Central memory CD4-positive, alpha-beta T cell (primary cell): ENCODE measurements at regions not wholly inside any gene's neighbourhood (a gene's known extent, or its start where the extent isn't known, plus 50 kb on each side); places are given as distances from the start of the nearest gene placed in this dataset.
"Not testable (repeated sequence)": the region's sequence is repeated elsewhere in the genome, so short reads cannot be mapped to it uniquely, and the experiment has no call there.

Source experiments
- DNase-seq: peaks from one replicate; pipeline ENCODE4 v3.0.0; 2022

DNA sequence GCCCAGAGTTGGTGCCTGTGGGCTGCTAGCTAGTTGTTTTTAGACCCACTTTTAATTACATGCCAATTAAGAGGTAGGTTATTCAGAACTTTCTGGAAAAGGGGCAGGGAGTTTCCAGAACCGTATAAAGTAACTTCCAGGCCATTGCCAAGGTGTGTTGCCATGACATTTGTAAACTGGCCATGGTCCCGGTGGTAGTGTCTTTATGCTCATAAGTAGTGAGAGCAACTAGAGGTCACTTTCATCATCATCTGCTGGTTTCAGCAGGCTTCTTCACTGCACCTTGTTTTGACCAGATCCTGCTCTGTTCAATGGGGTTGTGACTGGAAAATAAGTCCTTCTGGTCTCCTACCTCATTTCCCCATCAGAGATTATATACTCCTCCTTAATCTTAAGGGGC lies 207.0 kb downstream of the FAM72C start:
- not testable (repeated sequence) for DNase-seq

DNA sequence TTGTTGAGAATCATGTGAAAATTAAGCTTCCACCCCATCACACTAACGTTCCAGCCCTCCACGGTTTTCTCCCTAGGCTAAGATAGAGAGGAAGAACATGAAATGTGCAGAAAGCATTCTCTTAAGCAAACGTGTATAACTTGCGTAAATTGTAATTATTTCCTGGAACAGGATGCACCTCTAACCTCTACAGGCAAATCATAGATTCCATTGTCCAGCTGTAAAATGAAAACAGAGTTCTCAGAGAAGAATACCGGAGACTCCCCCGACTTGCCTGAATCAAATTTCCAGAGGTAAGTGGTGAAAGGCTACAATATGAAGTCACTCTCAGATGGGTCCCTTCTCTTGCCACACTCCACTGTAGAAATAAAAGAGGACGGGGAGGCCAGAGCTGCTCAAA lies 211.4 kb downstream of the FAM72C start:
- not testable (repeated sequence) for DNase-seq

DNA sequence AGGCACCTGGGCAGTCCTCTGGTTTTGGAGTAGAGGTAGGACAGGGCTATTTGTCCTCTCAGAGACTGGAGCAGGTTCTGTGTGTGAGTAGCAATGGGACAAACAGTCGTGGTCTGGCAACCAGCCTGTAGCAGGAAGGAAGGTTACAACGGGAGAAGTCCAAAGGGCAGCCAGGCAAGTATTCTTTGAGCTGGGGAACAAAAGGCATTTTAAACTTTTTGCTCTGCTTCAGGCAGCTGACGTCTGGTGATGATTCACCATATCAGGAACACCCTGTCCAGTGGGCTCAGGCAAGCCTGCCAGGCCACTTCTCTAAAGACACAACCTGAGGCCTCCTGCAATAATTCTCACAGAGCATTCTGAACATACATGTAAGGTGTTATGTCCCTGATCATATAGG lies 215.8 kb downstream of the FAM72C start:
- DNase-seq = not testable (repeated sequence)

DNA sequence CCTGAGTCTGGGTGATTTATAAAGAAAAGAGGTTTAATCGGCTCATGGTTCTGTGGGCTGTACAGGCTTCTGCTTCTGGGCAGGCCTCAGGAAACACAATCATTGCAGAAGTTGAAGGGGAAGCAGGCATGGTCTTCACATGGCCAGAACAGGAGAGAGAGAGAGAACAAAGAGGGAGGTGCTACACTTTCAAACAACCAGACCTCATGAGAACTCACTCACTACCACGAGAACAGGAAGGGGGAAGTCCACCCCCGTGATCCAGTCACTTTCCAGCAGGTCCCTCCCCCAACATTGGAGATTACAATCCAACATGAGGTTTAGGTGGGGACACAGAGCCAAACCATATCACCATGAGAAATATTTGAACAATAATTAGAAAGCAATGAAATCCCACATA lies 222.9 kb downstream of the FAM72C start:
- no peak for DNase-seq

DNA sequence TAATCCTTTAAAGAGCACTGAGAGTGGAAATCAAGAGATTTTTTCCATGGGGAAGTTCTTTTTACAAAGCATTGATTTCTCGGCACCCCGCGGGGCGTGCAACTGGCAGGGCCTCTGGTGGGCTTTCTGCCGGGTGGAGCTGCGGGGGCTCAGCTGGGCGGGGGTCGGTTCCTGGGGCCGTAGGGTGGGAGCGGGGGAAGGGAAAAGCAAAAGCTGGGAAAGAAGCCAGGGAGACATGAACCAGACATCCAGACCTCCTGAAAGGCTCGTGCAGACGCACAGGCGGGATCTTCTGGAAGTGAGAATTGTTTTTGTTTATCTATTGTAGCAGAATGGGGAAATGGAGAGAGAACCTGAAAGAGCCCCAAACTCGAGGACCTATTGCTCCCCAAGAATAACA lies 235.2 kb downstream of the FAM72C start:
- no peak for DNase-seq

DNA sequence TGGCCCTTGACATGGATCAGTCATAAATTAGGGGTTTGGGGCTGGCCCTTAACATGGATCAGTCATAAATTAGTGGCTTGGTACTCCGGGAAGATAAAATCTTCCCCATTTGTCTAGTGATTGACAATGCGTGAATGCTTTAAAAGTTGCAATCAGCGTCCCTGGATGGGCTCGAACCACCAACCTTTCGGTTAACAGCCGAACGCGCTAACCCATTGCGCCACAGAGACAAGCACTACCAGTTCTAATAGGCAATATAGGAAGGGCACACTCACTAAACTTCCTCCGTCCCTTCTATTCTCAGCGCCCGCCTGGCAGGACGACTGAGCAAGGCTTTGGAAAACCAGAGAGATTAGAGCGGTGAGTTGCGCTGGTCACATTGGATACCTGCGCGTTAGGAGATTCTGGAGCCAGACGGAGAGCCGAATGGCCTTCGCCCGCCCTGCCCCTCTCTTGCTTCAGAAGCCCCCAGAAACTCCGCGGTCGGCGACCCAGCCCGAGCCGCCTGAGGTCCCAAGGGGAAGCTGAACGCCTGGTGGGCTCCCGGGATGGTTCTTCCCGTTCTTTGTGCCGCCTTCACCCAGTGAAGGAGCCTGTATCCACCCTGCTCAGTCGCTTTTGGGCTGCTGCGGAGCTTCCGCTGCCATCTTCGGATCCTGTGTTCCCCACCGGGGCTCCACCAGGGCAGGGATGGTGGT lies 235.9 kb downstream of the FAM72C start:
- DNase-seq = no peak

DNA sequence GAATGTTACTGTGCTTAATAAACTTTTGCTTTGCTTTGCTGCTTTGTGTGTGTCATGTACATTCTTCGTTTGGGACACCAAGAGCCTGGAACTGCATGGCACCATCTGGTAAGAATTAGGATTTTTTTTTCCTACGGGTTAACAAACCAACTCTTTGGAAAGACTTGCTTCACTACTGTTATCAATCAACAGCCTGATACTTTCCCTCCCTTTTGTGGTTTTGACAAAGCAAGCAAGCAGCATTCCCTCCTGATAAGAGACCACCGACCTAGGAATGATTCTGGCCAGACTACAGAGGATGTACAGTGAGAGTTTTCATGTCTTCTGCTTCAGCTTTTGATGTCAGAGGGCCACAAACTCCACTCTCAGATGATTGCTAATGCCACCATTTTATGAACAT lies 237.5 kb downstream of the FAM72C start:
- not testable (repeated sequence) for DNase-seq

DNA sequence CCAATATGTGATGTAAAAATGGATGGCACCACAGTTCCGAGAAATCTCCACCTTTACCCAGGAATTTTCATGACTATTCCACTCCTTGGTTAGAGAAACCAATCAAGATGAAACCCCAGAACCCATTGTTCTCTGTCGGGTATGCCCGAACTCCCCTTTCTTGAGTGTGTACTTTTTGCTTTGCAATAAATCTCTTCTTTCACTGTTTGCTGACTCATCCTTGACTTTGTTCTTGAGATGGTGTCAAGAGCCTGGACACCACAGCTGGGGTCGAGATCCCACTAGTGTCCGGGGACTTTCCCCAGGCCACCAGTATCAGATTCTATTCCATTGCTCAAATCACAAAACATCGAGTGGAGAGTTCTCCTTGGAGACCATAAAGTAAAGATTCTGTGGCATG lies 240.9 kb downstream of the FAM72C start:
- not testable (repeated sequence) for DNase-seq

DNA sequence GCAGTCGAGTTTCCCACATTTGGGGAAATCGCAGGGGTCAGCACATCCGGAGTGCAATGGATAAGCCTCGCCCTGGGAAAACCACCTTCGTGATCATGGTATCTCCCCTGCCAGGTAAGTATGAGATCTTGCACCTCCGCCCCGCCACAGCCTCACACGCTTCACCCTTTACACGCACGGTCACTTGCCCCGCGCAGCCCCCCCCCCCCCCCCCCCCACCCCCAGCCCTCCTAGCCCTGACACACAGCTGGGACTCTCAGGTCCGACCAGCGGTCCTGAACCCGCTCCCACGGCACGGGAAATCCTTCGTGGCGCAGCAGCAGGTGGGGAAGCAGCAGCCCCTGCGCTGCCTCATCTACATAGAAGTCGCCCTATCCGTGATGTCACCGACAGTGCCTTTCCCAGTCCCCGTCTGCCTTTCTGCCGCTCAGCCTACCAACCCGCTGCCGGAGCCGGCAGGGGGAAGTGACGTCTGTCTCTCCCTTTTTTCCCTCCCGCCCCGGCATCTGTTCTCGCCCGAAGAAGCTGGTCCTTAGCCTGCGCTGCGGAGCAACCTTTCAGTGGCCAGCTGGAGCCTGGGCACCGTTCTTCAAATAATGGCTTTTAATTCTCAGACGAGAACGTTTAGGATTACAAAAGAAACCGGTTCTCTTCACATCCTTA lies 242.2 kb downstream of the FAM72C start:
- peak; percentile 51 for DNase-seq

DNA sequence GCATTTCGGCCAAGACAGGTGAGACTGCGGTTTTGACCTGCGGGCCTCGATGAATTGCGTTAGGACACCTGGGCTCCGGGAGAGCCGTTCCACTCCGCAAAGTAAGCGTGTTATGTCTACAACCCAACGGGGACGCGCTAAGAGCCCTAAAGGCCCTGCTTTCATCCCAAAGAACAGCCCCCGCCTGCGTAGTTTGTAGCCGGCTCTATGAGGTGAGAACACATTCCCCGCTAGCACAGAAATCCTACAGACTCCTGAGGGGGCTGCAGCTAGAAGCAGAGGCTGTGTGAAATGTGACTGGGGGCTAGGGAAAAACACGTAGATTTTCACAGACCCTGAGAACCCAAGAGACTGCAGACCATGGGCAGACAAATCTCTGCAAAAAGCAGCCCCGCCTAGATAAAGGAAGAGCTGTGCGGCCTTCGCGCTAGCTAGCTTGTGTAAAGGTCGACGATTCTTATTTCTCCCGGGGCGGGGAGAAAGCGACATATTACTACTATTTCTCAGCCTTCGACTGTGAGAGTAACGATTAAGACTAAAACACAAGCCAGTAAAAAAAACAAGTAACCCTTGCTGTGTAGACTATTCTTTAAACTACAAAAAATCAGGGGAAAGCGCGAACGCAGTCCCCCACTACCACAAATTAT lies 242.9 kb downstream of the FAM72C start:
- not testable (repeated sequence) for DNase-seq

DNA sequence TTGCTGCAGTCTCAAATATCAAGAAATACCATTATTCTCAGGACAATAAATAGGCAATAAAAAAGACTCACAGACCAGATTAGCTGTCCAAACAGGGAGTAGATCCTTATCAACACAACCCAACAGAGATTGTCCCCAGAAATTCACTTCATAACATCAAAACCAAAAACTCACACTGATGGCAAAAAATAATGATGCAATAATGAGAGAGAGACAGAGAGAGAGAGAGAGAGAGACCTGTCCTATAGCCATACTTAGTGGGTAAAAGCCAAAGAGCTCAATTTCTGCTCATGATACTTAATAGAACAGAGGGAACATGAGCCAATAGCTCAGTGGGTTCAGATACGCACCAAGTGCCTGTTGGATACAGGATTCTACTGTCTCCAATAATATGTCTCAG lies 244.5 kb downstream of the FAM72C start:
- no peak for DNase-seq

DNA sequence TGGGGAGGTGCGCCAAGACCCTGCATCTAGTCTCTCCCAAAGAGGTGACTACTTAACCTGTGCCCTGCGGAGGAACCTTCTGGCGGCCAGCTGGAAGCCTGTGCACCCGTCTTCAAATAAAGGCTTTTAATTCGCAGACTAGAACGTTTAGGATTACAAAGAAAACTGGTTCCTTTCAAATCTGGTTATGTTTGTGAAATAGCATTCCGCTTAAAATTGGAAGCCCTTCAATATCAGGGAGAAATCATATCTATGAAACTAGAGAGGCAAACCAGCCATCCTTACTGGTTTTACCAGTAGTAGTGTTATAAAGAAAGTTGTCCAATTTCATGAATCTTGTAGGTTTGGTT lies 250.8 kb downstream of the FAM72C start:
- DNase-seq = no peak

DNA sequence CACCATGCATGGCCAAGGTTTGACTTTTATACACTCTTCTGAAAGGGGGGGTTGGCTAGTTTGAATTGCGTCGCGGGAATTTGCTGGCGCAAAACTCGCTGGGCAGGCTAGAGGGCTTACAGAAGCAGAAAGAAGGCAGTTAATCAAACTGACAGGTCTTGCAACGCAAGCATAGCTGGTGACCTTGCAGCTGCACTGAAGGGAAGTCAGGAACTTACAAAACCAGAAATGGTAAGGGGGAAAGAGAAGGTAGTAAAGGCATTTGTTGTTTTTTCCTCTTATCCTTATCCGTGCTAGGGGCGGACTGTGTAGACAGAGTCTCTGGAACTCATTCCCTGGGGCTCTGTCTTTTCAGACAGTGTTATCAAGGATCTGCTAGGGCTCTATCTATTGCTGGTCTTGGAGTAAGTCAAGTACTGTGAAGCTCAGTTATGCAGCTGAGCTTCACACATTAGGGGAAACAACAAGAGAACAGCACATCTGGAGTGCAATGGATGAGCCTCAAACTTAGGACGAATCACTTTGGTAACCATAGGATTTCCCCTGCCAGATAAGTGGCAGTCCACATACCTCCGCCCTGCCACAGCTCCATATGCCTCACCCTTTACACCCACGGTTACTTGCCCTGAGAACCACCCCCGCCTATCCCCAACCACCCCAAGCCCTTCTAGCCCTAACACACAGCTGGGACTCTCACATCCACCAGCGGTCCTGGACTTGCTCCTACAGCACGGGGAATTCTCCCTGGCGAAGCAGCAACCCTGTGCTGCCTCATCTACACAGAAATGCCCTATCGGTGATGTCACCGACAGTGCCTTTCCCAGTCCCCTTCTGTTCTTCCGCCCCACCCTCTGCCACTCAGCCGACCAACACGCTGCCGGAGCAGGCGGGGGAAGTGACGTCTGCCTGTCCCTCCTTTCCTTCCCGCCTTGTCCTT lies 251.4 kb downstream of the FAM72C start:
- no peak for DNase-seq

DNA sequence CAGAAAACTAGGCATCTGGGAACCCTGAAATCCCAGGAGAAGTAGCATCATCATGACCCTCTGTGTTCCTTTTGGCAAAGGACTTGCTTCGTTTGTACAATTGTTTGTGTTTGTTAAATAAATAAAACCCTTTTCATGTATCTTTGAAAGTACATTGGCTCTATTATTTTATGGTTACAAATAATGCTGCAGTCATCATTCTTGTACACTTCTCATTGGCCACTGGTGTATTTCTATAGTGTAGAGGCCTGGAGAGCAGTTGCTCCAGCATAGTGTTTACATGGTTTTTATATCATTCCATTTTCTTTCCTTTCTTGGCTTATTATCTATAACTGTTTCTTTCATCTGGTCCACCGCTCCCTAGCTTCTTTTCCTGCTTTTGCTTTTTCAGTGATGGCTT lies 253.3 kb downstream of the FAM72C start:
- no peak for DNase-seq

DNA sequence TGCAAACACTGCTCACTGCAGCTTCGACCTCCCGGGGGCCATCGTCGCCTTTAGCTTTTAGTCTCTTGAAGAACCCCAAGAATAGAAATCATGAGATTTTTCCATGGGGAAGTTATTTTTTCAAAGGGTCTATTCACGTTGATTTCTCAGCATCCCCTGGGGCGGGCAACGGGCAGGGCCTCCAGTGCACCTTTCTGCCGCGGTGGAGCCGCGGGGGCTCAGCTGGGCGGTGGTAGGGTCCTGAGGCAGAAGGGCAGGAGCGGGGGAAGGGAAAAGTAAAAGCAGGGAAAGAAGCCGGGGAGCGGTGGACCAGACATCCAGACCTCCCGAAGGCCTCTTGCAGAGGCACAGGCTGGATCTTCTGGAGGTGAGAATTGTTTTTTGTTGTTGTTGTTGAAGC lies 253.8 kb downstream of the FAM72C start:
- no peak for DNase-seq

DNA sequence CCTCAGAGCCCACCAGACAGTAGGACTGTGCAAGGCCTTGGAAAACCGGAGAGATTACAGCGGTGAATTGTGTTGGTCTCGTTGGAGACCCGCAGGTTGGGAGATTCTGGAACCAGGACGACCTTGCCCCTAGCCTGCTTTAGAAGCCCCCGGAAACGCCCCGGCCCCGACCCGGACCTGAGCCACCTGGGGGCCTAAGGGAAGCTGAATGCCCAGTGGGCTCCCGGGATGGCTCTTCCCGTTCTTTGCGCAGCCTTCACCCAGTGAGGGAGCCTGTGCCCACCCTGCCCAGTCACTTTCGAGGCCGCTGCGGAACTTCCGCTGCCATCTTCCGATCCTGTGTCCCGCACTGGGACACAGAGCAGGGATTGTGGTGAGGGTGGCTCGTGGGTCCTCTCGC lies 254.4 kb downstream of the FAM72C start:
- no peak for DNase-seq

DNA sequence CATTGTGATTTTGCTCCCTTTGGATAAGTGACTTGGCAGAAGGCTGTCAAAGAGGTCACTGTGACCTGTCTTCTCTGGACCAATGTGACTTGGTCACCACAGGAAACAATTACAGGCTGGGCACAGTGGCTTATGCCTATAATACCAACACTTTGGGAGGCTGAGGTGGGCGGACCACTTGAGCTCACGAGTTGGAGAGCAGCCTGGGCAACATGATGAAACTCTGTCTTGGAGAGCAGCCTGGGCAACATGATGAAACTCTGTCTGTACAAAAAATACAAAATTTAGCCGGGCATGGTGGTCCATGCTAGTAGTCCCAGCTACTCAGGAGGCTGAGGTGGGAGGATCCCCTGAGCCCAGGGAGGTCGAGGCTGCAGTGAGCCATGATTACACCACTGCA lies 256.9 kb downstream of the FAM72C start:
- not testable (repeated sequence) for DNase-seq

DNA sequence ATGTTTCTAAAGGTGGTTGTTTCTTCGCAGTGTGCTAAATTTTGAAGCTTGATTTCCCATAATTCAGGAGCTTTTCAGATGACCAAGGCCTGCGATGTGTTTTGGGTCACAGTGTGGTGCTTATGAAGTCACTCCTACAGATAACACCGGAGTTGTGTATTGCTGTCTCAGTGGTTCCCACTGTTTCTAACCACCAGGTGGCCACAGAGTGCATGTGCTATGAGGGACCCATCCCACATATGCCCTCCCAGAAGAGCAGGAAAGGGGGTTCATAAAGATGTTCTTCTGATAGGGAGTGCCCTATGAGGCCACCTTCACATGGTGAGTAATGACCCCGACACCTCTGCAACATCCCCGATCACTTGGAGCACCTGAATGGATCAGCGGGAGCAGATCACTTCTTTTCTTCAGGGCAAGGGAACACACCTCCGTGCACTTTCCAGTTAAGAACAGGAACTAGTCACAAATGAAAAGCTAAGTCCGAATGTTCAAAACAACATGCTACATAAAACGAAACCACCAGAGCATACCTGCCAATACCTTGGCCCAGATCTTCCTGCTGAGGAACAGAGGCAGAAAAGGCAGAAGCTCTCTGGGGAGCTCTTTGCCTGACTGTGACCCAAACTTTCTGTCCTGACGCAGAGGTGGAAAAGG lies 262.1 kb downstream of the FAM72C start:
- DNase-seq = not testable (repeated sequence)

DNA sequence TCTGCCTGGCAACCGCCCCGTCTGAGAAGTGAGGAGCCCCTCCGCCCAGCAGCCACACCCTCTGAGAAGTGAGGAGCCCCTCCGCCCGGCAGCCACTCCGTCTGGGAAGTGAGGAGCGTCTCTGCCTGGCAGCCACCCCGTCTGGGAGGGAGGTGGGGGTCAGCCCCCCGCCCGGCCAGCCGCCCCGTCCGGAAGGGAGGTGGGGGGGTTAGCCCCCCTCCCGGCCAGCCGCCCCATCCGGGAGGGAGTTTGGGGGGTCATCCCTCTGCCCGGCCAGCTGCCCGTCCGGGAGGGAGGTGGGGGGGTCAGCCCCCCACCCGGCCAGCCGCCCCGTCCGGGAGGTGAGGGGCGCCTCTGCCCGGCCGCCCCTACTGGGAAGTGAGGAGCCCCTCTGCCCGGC lies 269.0 kb downstream of the FAM72C start:
- DNase-seq = not testable (repeated sequence)

DNA sequence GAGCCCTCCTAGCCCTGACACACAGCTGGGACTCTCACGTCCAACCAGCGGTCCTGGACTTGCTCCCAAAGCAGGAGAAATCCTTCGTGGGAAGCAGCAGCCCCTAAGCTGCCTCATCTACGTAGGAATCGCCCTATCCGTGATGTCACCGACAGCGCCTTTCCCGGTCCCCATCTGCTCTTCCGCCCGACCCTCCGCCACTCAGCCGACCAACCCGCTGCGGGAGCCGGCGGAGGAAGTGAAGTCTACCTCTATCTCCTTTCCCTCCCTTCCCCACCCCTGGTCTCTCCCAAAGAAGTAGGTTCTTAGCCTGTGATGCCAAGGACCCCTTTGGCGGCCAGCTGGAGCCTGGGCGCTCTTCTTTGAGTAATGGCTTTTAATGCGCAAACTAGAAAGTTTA lies 272.1 kb downstream of the FAM72C start:
- DNase-seq = no peak

DNA sequence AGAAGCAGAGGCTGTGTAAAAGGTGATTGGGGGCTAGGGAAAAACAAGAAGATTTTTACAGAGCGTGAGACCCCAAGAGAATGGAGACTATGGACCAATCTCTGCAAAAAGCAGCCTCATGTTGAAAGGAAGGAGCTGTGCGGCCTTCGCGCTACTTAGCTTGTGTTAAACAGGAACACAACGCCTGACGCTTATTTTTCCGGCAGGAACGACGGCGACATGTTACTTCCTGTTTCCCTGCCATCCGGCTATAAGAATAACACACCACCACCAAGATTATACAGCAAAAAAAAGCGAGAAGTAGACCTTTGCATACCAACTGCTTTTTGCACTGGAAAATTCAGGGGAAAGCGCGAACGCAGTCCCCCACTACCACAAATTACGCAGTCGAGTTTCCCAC lies 272.7 kb downstream of the FAM72C start:
- no peak for DNase-seq

DNA sequence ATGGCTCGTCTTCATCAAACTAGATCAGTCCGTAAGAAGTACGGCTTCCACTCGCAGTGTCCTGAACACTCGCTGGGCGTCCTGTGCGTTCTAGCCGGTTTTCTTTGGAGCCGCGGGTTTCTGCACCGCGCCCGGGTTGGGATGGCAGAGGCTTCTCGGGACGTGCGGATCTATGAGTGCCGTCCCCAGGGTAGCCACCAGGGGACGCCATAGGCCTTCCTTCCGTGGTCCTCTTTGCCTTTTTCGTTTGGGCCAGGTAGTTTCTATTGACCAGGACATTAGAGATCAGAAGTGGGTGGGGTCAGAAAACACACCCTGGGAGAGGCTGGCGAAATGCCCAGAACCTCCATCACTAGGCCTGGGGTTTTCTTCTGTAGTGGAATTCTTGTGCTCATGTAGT lies 273.8 kb downstream of the FAM72C start:
- no peak for DNase-seq

DNA sequence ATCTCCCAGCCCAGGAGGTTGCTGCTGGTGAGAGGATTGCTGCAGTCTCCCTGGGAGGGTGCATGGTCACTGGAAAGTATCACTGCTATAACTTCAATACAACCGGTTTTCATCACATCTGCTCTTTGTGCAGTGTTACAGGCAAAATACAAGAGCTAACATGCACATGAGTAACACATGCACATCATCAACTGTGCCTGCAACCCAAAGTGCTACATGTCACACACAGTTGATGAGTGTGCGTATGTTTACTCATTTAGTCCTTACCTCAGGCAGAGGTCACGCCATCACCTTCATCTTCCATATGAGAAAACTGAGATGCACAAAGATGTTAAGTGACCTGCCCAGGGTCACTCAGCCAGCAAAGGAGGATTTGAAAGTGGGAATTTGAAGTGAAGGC lies 277.7 kb downstream of the FAM72C start:
- no peak for DNase-seq
